ENCODE measurements at regions not wholly inside any gene's neighbourhood (a gene's known extent, or its start where the extent isn't known, plus 50 kb on each side); places are given as distances from the start of the nearest gene placed in this dataset.
"Not testable (repeated sequence)": the region's sequence is repeated elsewhere in the genome, so short reads cannot be mapped to it uniquely, and the experiment has no call there.

DNA sequence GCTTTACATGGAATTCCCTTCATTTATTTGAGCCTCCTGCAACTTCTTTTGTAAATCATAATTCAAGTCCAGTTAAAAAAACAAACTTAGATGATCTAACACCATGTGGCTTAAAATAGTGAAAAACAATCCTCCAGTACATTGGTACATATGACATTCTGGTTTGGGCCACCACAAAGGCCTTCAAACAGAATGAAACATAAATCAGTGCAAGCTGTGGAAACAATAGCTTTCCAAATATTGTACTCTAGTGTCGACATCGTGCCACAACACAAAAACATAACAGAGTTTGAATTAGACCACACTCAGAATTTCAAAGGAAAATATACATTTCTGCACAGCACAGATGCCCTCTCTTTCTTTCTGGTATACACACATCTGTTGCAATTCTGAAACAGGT is 751.3 kb downstream of the SLC6A15 start:
- Histone ChIP-seq H3K27me3 (ENCODE audit: control insufficient read depth in 4 of 4, insufficient read depth in 4 of 4, low read length in 3 of 4) (no peaks in the 10 kb centered on the region), H3K4me1 (ENCODE audit: control insufficient read depth in 4 of 4, insufficient read depth in 4 of 4, low read length in 3 of 4) (no peaks in the 10 kb centered on the region), H3K9ac (ENCODE audit: low read depth in 1 of 2, low read length in 2 of 2) (no peak overlapping the region), H3K4me3 (ENCODE audit: low read depth in 1 of 3, low read length in 3 of 3) (no peak overlapping the region), H3K36me3 (ENCODE audit: control insufficient read depth in 4 of 4, insufficient read depth in 3 of 4, low read depth in 1 of 4, low read length in 3 of 4) (no peaks in the 10 kb centered on the region), H3K27ac (ENCODE audit: low read depth in 1 of 2, low read length in 2 of 2) (no peak overlapping the region), H3K9me3 (ENCODE audit: control insufficient read depth in 4 of 4, low read length in 3 of 4) (no peaks in the 10 kb centered on the region)
- WGBS, result 90% methylated on average over 2 of the region's 2 CpGs
- TF ChIP-seq SP1 (IDR thresholded peaks at IDR 0.05) (no peak), NR2F2 (IDR thresholded peaks at IDR 0.05) (no peak), YY1 (IDR thresholded peaks at IDR 0.05) (no peak), HNF4G (IDR thresholded peaks at IDR 0.05) (no peak), HNF4A (conservative IDR thresholded peaks at IDR 0.05) (no peak)
- TF ChIP-seq, protein P1, sequence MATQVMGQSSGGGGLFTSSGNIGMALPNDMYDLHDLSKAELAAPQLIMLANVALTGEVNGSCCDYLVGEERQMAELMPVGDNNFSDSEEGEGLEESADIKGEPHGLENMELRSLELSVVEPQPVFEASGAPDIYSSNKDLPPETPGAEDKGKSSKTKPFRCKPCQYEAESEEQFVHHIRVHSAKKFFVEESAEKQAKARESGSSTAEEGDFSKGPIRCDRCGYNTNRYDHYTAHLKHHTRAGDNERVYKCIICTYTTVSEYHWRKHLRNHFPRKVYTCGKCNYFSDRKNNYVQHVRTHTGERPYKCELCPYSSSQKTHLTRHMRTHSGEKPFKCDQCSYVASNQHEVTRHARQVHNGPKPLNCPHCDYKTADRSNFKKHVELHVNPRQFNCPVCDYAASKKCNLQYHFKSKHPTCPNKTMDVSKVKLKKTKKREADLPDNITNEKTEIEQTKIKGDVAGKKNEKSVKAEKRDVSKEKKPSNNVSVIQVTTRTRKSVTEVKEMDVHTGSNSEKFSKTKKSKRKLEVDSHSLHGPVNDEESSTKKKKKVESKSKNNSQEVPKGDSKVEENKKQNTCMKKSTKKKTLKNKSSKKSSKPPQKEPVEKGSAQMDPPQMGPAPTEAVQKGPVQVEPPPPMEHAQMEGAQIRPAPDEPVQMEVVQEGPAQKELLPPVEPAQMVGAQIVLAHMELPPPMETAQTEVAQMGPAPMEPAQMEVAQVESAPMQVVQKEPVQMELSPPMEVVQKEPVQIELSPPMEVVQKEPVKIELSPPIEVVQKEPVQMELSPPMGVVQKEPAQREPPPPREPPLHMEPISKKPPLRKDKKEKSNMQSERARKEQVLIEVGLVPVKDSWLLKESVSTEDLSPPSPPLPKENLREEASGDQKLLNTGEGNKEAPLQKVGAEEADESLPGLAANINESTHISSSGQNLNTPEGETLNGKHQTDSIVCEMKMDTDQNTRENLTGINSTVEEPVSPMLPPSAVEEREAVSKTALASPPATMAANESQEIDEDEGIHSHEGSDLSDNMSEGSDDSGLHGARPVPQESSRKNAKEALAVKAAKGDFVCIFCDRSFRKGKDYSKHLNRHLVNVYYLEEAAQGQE (IDR thresholded peaks at IDR 0.05), result no peak
- TF ChIP-seq, protein P2, sequence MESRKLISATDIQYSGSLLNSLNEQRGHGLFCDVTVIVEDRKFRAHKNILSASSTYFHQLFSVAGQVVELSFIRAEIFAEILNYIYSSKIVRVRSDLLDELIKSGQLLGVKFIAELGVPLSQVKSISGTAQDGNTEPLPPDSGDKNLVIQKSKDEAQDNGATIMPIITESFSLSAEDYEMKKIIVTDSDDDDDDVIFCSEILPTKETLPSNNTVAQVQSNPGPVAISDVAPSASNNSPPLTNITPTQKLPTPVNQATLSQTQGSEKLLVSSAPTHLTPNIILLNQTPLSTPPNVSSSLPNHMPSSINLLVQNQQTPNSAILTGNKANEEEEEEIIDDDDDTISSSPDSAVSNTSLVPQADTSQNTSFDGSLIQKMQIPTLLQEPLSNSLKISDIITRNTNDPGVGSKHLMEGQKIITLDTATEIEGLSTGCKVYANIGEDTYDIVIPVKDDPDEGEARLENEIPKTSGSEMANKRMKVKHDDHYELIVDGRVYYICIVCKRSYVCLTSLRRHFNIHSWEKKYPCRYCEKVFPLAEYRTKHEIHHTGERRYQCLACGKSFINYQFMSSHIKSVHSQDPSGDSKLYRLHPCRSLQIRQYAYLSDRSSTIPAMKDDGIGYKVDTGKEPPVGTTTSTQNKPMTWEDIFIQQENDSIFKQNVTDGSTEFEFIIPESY (IDR thresholded peaks at IDR 0.05), result no peak
- no peak for DNase-seq (ENCODE audit: low spot score)

DNA sequence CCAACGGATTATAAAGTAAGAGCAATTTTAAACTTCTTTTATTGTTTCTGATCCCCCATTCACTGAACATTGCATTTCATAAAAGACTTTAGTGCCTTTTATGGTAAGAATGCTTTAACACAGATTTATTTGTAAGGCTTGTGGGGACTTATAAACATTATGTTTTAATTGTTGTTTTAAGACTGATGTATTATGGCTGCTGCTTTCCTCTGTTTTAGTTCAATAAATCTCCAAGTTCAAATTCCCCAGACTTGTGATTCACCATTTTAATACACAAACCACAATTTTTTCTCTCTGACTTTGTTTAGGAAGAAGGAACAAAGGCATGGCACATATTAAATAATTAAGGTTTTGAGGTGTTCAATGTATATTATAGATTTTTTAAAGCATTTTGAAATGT is 753.3 kb downstream of the SLC6A15 start:
- DNase-seq (ENCODE audit: low spot score), result no peak
- Histone ChIP-seq H3K4me1 (ENCODE audit: control insufficient read depth in 4 of 4, insufficient read depth in 4 of 4, low read length in 3 of 4) (no peaks in the 10 kb centered on the region), H3K27me3 (ENCODE audit: control insufficient read depth in 4 of 4, insufficient read depth in 4 of 4, low read length in 3 of 4) (no peaks in the 10 kb centered on the region), H3K36me3 (ENCODE audit: control insufficient read depth in 4 of 4, insufficient read depth in 3 of 4, low read depth in 1 of 4, low read length in 3 of 4) (no peaks in the 10 kb centered on the region), H3K4me3 (ENCODE audit: low read depth in 1 of 3, low read length in 3 of 3) (no peak overlapping the region), H3K9ac (ENCODE audit: low read depth in 1 of 2, low read length in 2 of 2) (no peak overlapping the region), H3K9me3 (ENCODE audit: control insufficient read depth in 4 of 4, low read length in 3 of 4) (no peaks in the 10 kb centered on the region), H3K27ac (ENCODE audit: low read depth in 1 of 2, low read length in 2 of 2) (no peak overlapping the region)
- no peak for TF ChIP-seq YY1 (IDR thresholded peaks at IDR 0.05)
- TF ChIP-seq, protein P2 (IDR thresholded peaks at IDR 0.05), result no peak
- WGBS, result 85% methylated on average over 1 of the region's 1 CpG

DNA sequence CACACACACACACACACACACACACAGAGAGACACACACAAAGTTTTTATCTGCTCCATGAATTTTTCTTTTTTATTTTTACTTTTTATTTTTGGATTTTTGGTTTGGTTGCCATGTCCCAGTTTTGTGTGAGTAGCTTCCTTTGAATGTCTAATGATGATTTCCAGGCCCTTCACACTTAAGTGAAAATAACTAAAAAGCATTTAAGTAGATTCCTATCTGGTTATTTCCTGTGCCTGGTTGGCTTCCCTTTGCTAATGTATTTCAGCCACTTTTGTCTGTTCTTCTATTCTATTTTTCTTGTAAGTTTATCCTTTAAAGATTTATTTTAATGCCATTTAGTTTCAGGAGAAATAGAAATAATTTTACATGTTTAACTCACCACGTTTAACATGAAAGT is 755.4 kb downstream of the SLC6A15 start:
- Histone ChIP-seq H3K27me3 (ENCODE audit: control insufficient read depth in 4 of 4, insufficient read depth in 4 of 4, low read length in 3 of 4) (no peaks in the 10 kb centered on the region), H3K4me3 (ENCODE audit: low read depth in 1 of 3, low read length in 3 of 3) (no peak overlapping the region), H3K36me3 (ENCODE audit: control insufficient read depth in 4 of 4, insufficient read depth in 3 of 4, low read depth in 1 of 4, low read length in 3 of 4) (no peaks in the 10 kb centered on the region), H3K4me1 (ENCODE audit: control insufficient read depth in 4 of 4, insufficient read depth in 4 of 4, low read length in 3 of 4) (no peaks in the 10 kb centered on the region), H3K9me3 (ENCODE audit: control insufficient read depth in 4 of 4, low read length in 3 of 4) (peaks cover 0 to 2% (median 0%) of the 10 kb centered on the region in 4 donors), H3K9ac (ENCODE audit: low read depth in 1 of 2, low read length in 2 of 2) (no peak overlapping the region), H3K27ac (ENCODE audit: low read depth in 1 of 2, low read length in 2 of 2) (no peak overlapping the region)
- TF ChIP-seq, protein P2 (IDR thresholded peaks at IDR 0.05), result no peak
- TF ChIP-seq GABPA (IDR thresholded peaks at IDR 0.05 in 1 of 2, conservative IDR thresholded peaks at IDR 0.05 in 1 of 2), result no peak
- TF ChIP-seq HNF4A (conservative IDR thresholded peaks at IDR 0.05), result no peak
- no peak for TF ChIP-seq FOXA1 (IDR thresholded peaks at IDR 0.05)
- no peak for TF ChIP-seq FOXA2 (IDR thresholded peaks at IDR 0.05)
- TF ChIP-seq, protein P3, sequence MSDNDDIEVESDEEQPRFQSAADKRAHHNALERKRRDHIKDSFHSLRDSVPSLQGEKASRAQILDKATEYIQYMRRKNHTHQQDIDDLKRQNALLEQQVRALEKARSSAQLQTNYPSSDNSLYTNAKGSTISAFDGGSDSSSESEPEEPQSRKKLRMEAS (IDR thresholded peaks at IDR 0.05), result no peak
- TF ChIP-seq HNF4G (IDR thresholded peaks at IDR 0.05), result no peak
- WGBS, result 60% methylated on average over 1 of the region's 1 CpG
- no peak for DNase-seq (ENCODE audit: low spot score)

DNA sequence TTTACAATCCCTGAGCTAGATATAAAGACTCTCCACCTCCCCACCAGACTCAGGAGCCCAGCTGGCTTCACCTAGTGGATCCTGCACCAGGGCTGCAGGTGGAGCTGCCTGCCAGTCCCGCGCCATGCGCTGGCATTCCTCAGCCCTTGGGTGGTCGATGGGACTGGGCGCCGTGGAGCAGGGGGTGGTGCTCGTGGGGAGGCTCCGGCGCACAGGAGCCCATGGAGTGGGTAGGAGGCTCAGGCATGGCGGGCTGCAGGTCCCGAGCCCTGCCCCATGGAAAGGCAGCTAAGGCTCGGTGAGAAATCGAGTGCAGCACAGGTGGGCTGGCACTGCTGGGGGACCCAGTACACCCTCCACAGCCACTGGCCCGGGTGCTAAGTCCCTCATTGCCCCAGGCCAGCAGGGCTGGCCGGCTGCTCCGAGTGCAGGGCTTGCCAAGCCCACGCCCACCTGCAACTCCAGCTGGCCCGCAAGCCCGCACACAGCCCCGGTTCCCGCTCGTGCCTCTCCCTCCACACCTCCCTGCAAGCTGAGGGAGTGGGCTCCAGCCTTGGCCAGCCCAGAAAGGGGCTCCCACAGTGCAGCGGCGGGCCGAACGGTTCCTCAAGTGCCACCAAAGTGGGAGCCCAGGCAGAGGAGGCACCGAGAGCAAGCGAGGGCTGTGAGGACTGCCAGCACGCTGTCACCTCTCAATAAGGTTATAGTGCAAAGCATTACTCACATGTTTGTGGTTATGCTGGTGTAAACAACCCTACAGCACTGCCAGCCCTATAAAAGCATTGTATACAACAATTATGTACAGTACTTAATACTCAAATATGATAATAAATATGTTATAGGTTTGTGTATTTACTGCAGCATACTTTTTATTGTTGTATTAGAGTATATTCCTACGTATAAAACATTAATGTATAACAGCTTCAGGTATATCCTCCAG is 757.3 kb downstream of the SLC6A15 start:
- not testable (repeated sequence) for H3K4me1 ChIP-seq (ENCODE audit: control insufficient read depth in 4 of 4, insufficient read depth in 4 of 4, low read length in 3 of 4); H3K36me3 ChIP-seq (ENCODE audit: control insufficient read depth in 4 of 4, insufficient read depth in 3 of 4, low read depth in 1 of 4, low read length in 3 of 4); DNase-seq (ENCODE audit: low spot score); H3K9me3 ChIP-seq (ENCODE audit: control insufficient read depth in 4 of 4, low read length in 3 of 4); H3K27ac ChIP-seq (ENCODE audit: low read depth in 1 of 2, low read length in 2 of 2); H3K4me3 ChIP-seq (ENCODE audit: low read depth in 1 of 3, low read length in 3 of 3); H3K9ac ChIP-seq (ENCODE audit: low read depth in 1 of 2, low read length in 2 of 2); H3K27me3 ChIP-seq (ENCODE audit: control insufficient read depth in 4 of 4, insufficient read depth in 4 of 4, low read length in 3 of 4)
- WGBS, result 89% methylated on average over 30 of the region's 30 CpGs
